ENCODE measurements at regions not wholly inside any gene's neighbourhood (a gene's known extent, or its start where the extent isn't known, plus 50 kb on each side); places are given as distances from the start of the nearest gene placed in this dataset.

- H3K36me3 ChIP-seq (ENCODE audit: control insufficient read depth, low read length), result no peaks in the 10 kb centered on the region
- no peaks in the 10 kb centered on the region for H3K9me3 ChIP-seq (ENCODE audit: control insufficient read depth, insufficient read depth, low read length)
- H3K27me3 ChIP-seq (ENCODE audit: control insufficient read depth, low read length), result peaks cover 4% of the 10 kb centered on the region; the same call in 1 of the 2 replicates
- H3F3A ChIP-seq (ENCODE audit: control insufficient read depth, insufficient read depth), result no peaks in the 10 kb centered on the region
- no peaks in the 10 kb centered on the region for H3K9me2 ChIP-seq (replicated peaks; ENCODE audit: control insufficient read depth, low read length)
- H3K79me2 ChIP-seq (ENCODE audit: control insufficient read depth, low read length), result no peaks in the 10 kb centered on the region
- TF ChIP-seq CTCF (IDR thresholded peaks at IDR 0.05; ENCODE audit: low read depth, low read length, poor library complexity, severe bottlenecking), result no peak
- no peak for TF ChIP-seq EZH2phosphoT487 (IDR thresholded peaks at IDR 0.05; ENCODE audit: borderline replicate concordance, low read length)
- H3K4me3 ChIP-seq (ENCODE audit: low read length), result no peak overlapping the region
- no peak overlapping the region for H3K27ac ChIP-seq (ENCODE audit: low read depth, low read length)
- H4K20me1 ChIP-seq (ENCODE audit: control insufficient read depth, insufficient read depth, low read depth, low read length), result no peaks in the 10 kb centered on the region
- H3K4me2 ChIP-seq (ENCODE audit: low read length), result no peak overlapping the region
- no peaks in the 10 kb centered on the region for H3K4me1 ChIP-seq (ENCODE audit: control insufficient read depth, low read length)
Observed at GRCh38 chr1:30505853-30506252, 217.5 kb downstream of the MATN1 start.

DNA sequence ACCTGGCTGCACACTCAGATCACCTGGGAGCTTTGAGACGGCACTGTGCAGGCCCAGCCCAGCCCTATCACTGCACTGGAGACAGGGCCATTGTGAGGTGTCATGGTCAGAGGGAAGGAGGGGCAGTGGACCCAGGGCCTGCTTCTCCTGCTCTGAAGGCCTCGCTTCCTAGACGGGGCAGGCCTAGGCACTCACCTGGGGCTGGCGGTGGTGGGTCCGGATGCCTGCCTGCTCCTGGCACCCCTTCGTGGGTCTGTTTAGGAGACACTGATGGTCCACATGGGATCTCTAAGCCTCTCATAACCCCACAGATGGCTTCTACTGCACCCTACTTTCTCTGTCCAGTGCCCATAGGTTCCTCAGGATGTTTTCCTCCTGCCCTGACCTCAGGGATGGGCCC is 230.9 kb downstream of the MATN1 start:
- H3K9me2 ChIP-seq (replicated peaks; ENCODE audit: control insufficient read depth, low read length), result no peaks in the 10 kb centered on the region; the same call in 1 of the 2 replicates
- no peaks in the 10 kb centered on the region for H3K27me3 ChIP-seq (ENCODE audit: control insufficient read depth, low read length)
- no peaks in the 10 kb centered on the region for H3K36me3 ChIP-seq (ENCODE audit: control insufficient read depth, low read length)
- H3K9me3 ChIP-seq (ENCODE audit: control insufficient read depth, insufficient read depth, low read length), result no peaks in the 10 kb centered on the region
- no peak overlapping the region for H3K27ac ChIP-seq (ENCODE audit: low read depth, low read length)
- TF ChIP-seq CTCF (IDR thresholded peaks at IDR 0.05; ENCODE audit: low read depth, low read length, poor library complexity, severe bottlenecking) (no peak), EZH2phosphoT487 (IDR thresholded peaks at IDR 0.05; ENCODE audit: borderline replicate concordance, low read length) (no peak)
- no peak overlapping the region for H3K4me3 ChIP-seq (ENCODE audit: low read length)
- H4K20me1 ChIP-seq (ENCODE audit: control insufficient read depth, insufficient read depth, low read depth, low read length), result no peaks in the 10 kb centered on the region
- H3K4me2 ChIP-seq (ENCODE audit: low read length), result no peak overlapping the region
- no peaks in the 10 kb centered on the region for H3K79me2 ChIP-seq (ENCODE audit: control insufficient read depth, low read length)
- H3F3A ChIP-seq (ENCODE audit: control insufficient read depth, insufficient read depth), result no peaks in the 10 kb centered on the region
- H3K4me1 ChIP-seq (ENCODE audit: control insufficient read depth, low read length), result no peaks in the 10 kb centered on the region

DNA sequence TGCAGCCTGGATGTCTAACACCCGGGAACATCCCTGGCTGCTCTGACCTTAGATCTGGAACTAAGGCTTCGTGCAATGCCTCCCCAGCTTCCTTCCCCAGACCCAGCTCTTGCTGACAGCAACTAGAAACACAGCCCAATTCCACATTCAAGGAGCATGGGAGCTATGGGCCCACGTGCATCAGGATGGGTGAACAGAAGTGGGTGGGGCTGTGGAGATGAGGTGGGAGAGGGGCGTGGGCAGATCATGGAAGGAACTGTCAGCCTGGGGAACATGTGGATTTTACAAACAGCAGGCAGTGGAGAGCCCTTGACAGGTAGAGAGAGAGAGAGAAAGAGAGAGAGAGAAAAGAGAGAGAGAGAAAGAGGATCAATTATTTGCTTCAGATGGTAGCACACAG is 231.6 kb downstream of the MATN1 start:
- Histone ChIP-seq H3K36me3 (ENCODE audit: control insufficient read depth, low read length) (no peaks in the 10 kb centered on the region), H3K27me3 (ENCODE audit: control insufficient read depth, low read length) (no peaks in the 10 kb centered on the region), H3K9me3 (ENCODE audit: control insufficient read depth, insufficient read depth, low read length) (no peaks in the 10 kb centered on the region), H3K27ac (ENCODE audit: low read depth, low read length) (no peak overlapping the region), H3K4me1 (ENCODE audit: control insufficient read depth, low read length) (no peaks in the 10 kb centered on the region), H4K20me1 (ENCODE audit: control insufficient read depth, insufficient read depth, low read depth, low read length) (no peaks in the 10 kb centered on the region), H3K79me2 (ENCODE audit: control insufficient read depth, low read length) (no peaks in the 10 kb centered on the region), H3K4me3 (ENCODE audit: low read length) (no peak overlapping the region), H3K4me2 (ENCODE audit: low read length) (no peak overlapping the region), H3F3A (ENCODE audit: control insufficient read depth, insufficient read depth) (no peaks in the 10 kb centered on the region), H3K9me2 (replicated peaks; ENCODE audit: control insufficient read depth, low read length) (no peaks in the 10 kb centered on the region; the same call in 1 of the 2 replicates)
- TF ChIP-seq EZH2phosphoT487 (IDR thresholded peaks at IDR 0.05; ENCODE audit: borderline replicate concordance, low read length) (no peak), CTCF (IDR thresholded peaks at IDR 0.05; ENCODE audit: low read depth, low read length, poor library complexity, severe bottlenecking) (no peak)
